DOHH2 (cell line): ENCODE measurements at regions not wholly inside any gene's neighbourhood (a gene's known extent, or its start where the extent isn't known, plus 50 kb on each side); places are given as distances from the start of the nearest gene placed in this dataset.
"Not testable (repeated sequence)": the region's sequence is repeated elsewhere in the genome, so short reads cannot be mapped to it uniquely, and the experiment has no call there.

Experiments used
- H3F3A ChIP-seq: fragments of 200-600 bp; sonication (generic), shearing (Covaris generic); 2 replicates; pipeline ENCODE4 v1.6.0; 2016; ENCODE audit warnings: antibody characterized with exemption, mild to moderate bottlenecking; ENCODE audit not compliant: control insufficient read depth, insufficient read depth
- H3K27ac ChIP-seq: fragments of 200-600 bp; sonication (generic); 2 replicates; pipeline ENCODE4 v1.5.1; 2014; ENCODE audit warnings: low read depth, mild to moderate bottlenecking, low read length, moderate library complexity
- H3K27me3 ChIP-seq: fragments of 200-600 bp; sonication (generic); 2 replicates; pipeline ENCODE4 v1.6.1; 2014; ENCODE audit warnings: mild to moderate bottlenecking, low read length, mixed read lengths; ENCODE audit not compliant: control insufficient read depth
- H3K36me3 ChIP-seq: fragments of 200-600 bp; sonication (generic); 2 replicates; pipeline ENCODE4 v1.6.1; 2014; ENCODE audit warnings: mild to moderate bottlenecking, low read length, moderate library complexity, mixed read lengths; ENCODE audit not compliant: control insufficient read depth
- H3K4me1 ChIP-seq: fragments of 200-600 bp; sonication (generic); 2 replicates; pipeline ENCODE4 v1.6.1; 2014; ENCODE audit warnings: mild to moderate bottlenecking, low read length, mixed read lengths; ENCODE audit not compliant: control insufficient read depth
- H3K4me2 ChIP-seq: fragments of 200-600 bp; sonication (generic); 2 replicates; pipeline ENCODE4 v1.6.0; 2014; ENCODE audit warnings: mild to moderate bottlenecking, low read length, moderate library complexity
- H3K4me3 ChIP-seq: fragments of 200-600 bp; sonication (generic); 2 replicates; pipeline ENCODE4 v1.5.1; 2014; ENCODE audit warnings: mild to moderate bottlenecking, low read length, mixed read lengths
- H3K79me2 ChIP-seq: fragments of 200-600 bp; sonication (generic); 2 replicates; pipeline ENCODE4 v1.6.1; 2014; ENCODE audit warnings: mild to moderate bottlenecking, low read length, mixed read lengths; ENCODE audit not compliant: control insufficient read depth
- H3K9me2 ChIP-seq: fragments of 200-600 bp; sonication (generic); replicated peaks from 2 replicates; pipeline ENCODE4 v1.6.1; 2014; ENCODE audit warnings: mild to moderate bottlenecking, low read length, mixed read lengths; ENCODE audit not compliant: control insufficient read depth
- H3K9me3 ChIP-seq: fragments of 200-600 bp; sonication (generic); 2 replicates; pipeline ENCODE4 v1.6.1; 2014; ENCODE audit warnings: antibody characterized with exemption, low read length, mixed read lengths; ENCODE audit not compliant: control insufficient read depth, insufficient read depth
- H4K20me1 ChIP-seq: fragments of 200-600 bp; sonication (generic); 2 replicates; pipeline ENCODE4 v1.6.0; 2014; ENCODE audit warnings: low read depth, mild to moderate bottlenecking, antibody characterized with exemption, low read length, moderate library complexity; ENCODE audit not compliant: control insufficient read depth, insufficient read depth
- CTCF ChIP-seq: fragments of 200-600 bp; sonication (generic); IDR thresholded peaks from one replicate; pipeline ENCODE4 v1.5.1; 2014; ENCODE audit warnings: antibody characterized with exemption, mild to moderate bottlenecking, low read depth, low read length; ENCODE audit not compliant: poor library complexity, severe bottlenecking
- EZH2phosphoT487 ChIP-seq: fragments of 200-600 bp; sonication (generic); IDR thresholded peaks from 2 replicates; pipeline ENCODE4 v1.6.1; 2017; ENCODE audit warnings: borderline replicate concordance, mild to moderate bottlenecking, antibody characterized with exemption, low read length, moderate library complexity, mixed read lengths

- Histone ChIP-seq H3K9me3 (no peaks in the 10 kb centered on the region), H3K4me3 (no peak overlapping the region), H3K4me2 (no peak overlapping the region), H4K20me1 (no peaks in the 10 kb centered on the region), H3F3A (no peaks in the 10 kb centered on the region), H3K79me2 (no peaks in the 10 kb centered on the region), H3K9me2 (no peaks in the 10 kb centered on the region), H3K27ac (no peak overlapping the region), H3K4me1 (no peaks in the 10 kb centered on the region), H3K36me3 (no peaks in the 10 kb centered on the region), H3K27me3 (no peaks in the 10 kb centered on the region)
- TF ChIP-seq EZH2phosphoT487 = no peak
- no peak for TF ChIP-seq CTCF
Measured at GRCh38 chrX:80929251-80929650, 119.6 kb upstream of the BRWD3 start.

GRCh38 chrX:80917919-80918318, 108.2 kb upstream of the BRWD3 start:
- H3K27me3 ChIP-seq = no peaks in the 10 kb centered on the region
- H3K9me3 ChIP-seq = no peaks in the 10 kb centered on the region
- no peaks in the 10 kb centered on the region for H4K20me1 ChIP-seq
- H3K9me2 ChIP-seq = no peaks in the 10 kb centered on the region
- no peak overlapping the region for H3K4me3 ChIP-seq
- no peak for TF ChIP-seq EZH2phosphoT487
- no peak for TF ChIP-seq CTCF
- no peaks in the 10 kb centered on the region for H3K79me2 ChIP-seq
- H3F3A ChIP-seq = no peaks in the 10 kb centered on the region
- no peaks in the 10 kb centered on the region for H3K36me3 ChIP-seq
- H3K27ac ChIP-seq = no peak overlapping the region
- no peak overlapping the region for H3K4me2 ChIP-seq
- H3K4me1 ChIP-seq = no peaks in the 10 kb centered on the region

- H3K4me3 ChIP-seq, H3K79me2 ChIP-seq, H3F3A ChIP-seq, H3K4me1 ChIP-seq, H3K9me3 ChIP-seq, H3K27ac ChIP-seq, H3K27me3 ChIP-seq, H3K9me2 ChIP-seq, H4K20me1 ChIP-seq, H3K4me2 ChIP-seq, H3K36me3 ChIP-seq: not testable (repeated sequence)
Measured at GRCh38 chrX:80912351-80912750, 102.7 kb upstream of the BRWD3 start.

- TF ChIP-seq EZH2phosphoT487 (no peak), CTCF (no peak)
- no peaks in the 10 kb centered on the region for H4K20me1 ChIP-seq
- no peaks in the 10 kb centered on the region for H3K36me3 ChIP-seq
- H3F3A ChIP-seq = no peaks in the 10 kb centered on the region
- no peak overlapping the region for H3K4me2 ChIP-seq
- no peaks in the 10 kb centered on the region for H3K4me1 ChIP-seq
- H3K27me3 ChIP-seq = no peaks in the 10 kb centered on the region
- H3K9me3 ChIP-seq = no peaks in the 10 kb centered on the region
- no peaks in the 10 kb centered on the region for H3K79me2 ChIP-seq
- H3K9me2 ChIP-seq = no peaks in the 10 kb centered on the region
- no peak overlapping the region for H3K4me3 ChIP-seq
- no peak overlapping the region for H3K27ac ChIP-seq
Measured at GRCh38 chrX:80879916-80880315, 70.2 kb upstream of the BRWD3 start.
